ENCODE measurements at regions not wholly inside any gene's neighbourhood (a gene's known extent, or its start where the extent isn't known, plus 50 kb on each side); places are given as distances from the start of the nearest gene placed in this dataset.
"Not testable (repeated sequence)": the region's sequence is repeated elsewhere in the genome, so short reads cannot be mapped to it uniquely, and the experiment has no call there.

GRCh38 chr2:128413718-128414341, 95.2 kb upstream of the HS6ST1 start:
- Histone ChIP-seq H3K4me1 (ENCODE audit: control insufficient read depth in 2 of 2, insufficient read depth in 2 of 2, low read length in 1 of 2) (no peaks in the 10 kb centered on the region), H3K4me3 (ENCODE audit: low read depth in 1 of 2, low read length in 2 of 2) (no peak overlapping the region), H3K36me3 (ENCODE audit: control insufficient read depth in 2 of 2, insufficient read depth in 2 of 2, low read length in 1 of 2) (no peaks in the 10 kb centered on the region), H3K9me3 (ENCODE audit: control insufficient read depth in 2 of 2, insufficient read depth in 1 of 2, low read depth in 1 of 2, low read length in 1 of 2) (no peaks in the 10 kb centered on the region), H3K27me3 (ENCODE audit: control insufficient read depth in 1 of 2, insufficient read depth in 2 of 2, low read length in 2 of 2) (no peaks in the 10 kb centered on the region), H3K27ac (ENCODE audit: low read depth in 2 of 2, low read length in 1 of 2) (no peak overlapping the region)
- WGBS, 2 donors: 53 to 66% methylated on average over 5 of the region's 5 CpGs

DNA sequence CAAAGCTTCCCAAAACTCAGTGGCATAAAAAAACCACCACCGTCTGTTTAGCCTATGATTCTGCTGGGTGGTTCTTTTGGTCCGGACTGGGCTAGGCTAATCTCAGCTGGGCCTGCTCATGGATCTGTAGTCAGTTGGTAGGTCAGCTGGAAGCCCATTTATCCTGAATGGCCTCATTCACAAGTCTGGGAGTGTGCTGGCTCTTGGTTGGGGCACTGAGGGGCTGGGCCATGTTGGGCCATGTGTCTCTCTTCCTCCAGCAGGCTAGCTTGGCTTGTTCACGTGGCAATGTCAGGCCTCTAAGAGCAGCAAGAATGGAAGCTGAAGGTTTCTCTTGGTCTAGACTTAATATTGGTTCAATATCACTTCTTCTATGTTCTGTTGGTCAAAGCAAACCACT, 95.7 kb upstream of the HS6ST1 start:
- H3K4me1 ChIP-seq (ENCODE audit: control insufficient read depth in 2 of 2, insufficient read depth in 2 of 2, low read length in 1 of 2): no peaks in the 10 kb centered on the region
- H3K4me3 ChIP-seq (ENCODE audit: low read depth in 1 of 2, low read length in 2 of 2): no peak overlapping the region
- H3K27ac ChIP-seq (ENCODE audit: low read depth in 2 of 2, low read length in 1 of 2): no peak overlapping the region
- H3K36me3 ChIP-seq (ENCODE audit: control insufficient read depth in 2 of 2, insufficient read depth in 2 of 2, low read length in 1 of 2): no peaks in the 10 kb centered on the region
- no peaks in the 10 kb centered on the region for H3K9me3 ChIP-seq (ENCODE audit: control insufficient read depth in 2 of 2, insufficient read depth in 1 of 2, low read depth in 1 of 2, low read length in 1 of 2)
- no peaks in the 10 kb centered on the region for H3K27me3 ChIP-seq (ENCODE audit: control insufficient read depth in 1 of 2, insufficient read depth in 2 of 2, low read length in 2 of 2)
- WGBS, 2 donors: 91 to 95% methylated on average over 3 of the region's 3 CpGs

DNA sequence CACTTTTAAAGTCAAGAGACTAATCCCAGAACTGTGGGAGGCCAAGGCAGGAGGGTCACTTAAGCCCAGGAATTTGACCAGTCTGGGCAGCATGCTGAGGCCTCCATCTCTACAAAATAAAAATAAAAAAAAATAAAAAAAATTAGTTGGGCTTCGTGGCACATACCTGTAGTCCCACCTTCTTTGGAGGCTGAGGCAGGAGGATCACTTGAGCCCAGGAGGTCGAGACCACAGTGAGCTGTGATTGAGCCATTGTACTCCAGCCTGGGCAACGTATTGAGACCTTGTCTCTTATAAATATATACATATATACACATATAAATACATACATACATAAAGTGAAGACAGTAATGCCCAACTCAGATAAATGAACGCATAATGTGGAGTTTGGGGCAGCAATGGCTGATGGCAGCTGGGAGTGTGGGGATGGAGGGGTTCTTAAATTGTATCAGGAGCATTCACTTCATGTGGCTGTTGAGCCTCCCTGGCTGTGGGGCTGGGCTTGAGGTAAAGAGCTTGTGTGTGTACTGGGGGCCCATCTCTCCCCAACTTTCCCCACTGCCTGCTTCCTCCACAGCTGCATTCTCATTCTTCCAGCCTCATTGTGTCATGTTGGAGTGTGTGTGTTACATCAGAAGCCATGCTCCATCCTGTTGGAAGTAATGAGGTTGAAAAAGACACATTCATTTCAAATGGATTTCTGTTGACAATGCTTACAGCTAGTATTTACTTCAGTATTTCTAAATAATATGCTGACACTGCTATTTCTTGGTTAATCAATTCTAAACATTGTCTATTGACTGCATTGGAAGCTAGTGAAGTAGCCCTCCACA, 96.5 kb upstream of the HS6ST1 start:
- H3K27ac ChIP-seq (ENCODE audit: low read depth in 2 of 2, low read length in 1 of 2): no peak overlapping the region
- no peaks in the 10 kb centered on the region for H3K27me3 ChIP-seq (ENCODE audit: control insufficient read depth in 1 of 2, insufficient read depth in 2 of 2, low read length in 2 of 2)
- no peaks in the 10 kb centered on the region for H3K36me3 ChIP-seq (ENCODE audit: control insufficient read depth in 2 of 2, insufficient read depth in 2 of 2, low read length in 1 of 2)
- H3K4me3 ChIP-seq (ENCODE audit: low read depth in 1 of 2, low read length in 2 of 2): no peak overlapping the region
- WGBS, 2 donors: 74 to 86% methylated on average over 4 of the region's 4 CpGs
- H3K9me3 ChIP-seq (ENCODE audit: control insufficient read depth in 2 of 2, insufficient read depth in 1 of 2, low read depth in 1 of 2, low read length in 1 of 2): no peaks in the 10 kb centered on the region
- H3K4me1 ChIP-seq (ENCODE audit: control insufficient read depth in 2 of 2, insufficient read depth in 2 of 2, low read length in 1 of 2): no peaks in the 10 kb centered on the region

DNA sequence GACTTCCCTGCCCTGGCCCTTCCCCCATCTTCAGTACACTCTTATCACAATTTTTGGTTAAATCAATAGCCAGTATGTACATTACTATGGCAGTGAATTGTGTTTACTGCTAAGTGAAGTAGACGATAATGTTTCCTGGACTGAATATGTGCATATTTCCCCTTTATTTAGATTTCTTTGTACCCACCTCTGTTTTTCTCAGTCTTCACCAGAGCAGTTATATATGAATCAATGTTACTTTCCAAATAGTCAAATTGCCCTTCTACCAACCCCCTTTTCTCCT, 97.1 kb upstream of the HS6ST1 start:
- no peaks in the 10 kb centered on the region for H3K36me3 ChIP-seq (ENCODE audit: control insufficient read depth in 2 of 2, insufficient read depth in 2 of 2, low read length in 1 of 2)
- H3K9me3 ChIP-seq (ENCODE audit: control insufficient read depth in 2 of 2, insufficient read depth in 1 of 2, low read depth in 1 of 2, low read length in 1 of 2): no peaks in the 10 kb centered on the region
- no peaks in the 10 kb centered on the region for H3K27me3 ChIP-seq (ENCODE audit: control insufficient read depth in 1 of 2, insufficient read depth in 2 of 2, low read length in 2 of 2)
- H3K4me1 ChIP-seq (ENCODE audit: control insufficient read depth in 2 of 2, insufficient read depth in 2 of 2, low read length in 1 of 2): no peaks in the 10 kb centered on the region
- H3K4me3 ChIP-seq (ENCODE audit: low read depth in 1 of 2, low read length in 2 of 2): no peak overlapping the region
- H3K27ac ChIP-seq (ENCODE audit: low read depth in 2 of 2, low read length in 1 of 2): no peak overlapping the region
- 67 to 86% methylated on average over 1 of the region's 1 CpG for WGBS, 2 donors

DNA sequence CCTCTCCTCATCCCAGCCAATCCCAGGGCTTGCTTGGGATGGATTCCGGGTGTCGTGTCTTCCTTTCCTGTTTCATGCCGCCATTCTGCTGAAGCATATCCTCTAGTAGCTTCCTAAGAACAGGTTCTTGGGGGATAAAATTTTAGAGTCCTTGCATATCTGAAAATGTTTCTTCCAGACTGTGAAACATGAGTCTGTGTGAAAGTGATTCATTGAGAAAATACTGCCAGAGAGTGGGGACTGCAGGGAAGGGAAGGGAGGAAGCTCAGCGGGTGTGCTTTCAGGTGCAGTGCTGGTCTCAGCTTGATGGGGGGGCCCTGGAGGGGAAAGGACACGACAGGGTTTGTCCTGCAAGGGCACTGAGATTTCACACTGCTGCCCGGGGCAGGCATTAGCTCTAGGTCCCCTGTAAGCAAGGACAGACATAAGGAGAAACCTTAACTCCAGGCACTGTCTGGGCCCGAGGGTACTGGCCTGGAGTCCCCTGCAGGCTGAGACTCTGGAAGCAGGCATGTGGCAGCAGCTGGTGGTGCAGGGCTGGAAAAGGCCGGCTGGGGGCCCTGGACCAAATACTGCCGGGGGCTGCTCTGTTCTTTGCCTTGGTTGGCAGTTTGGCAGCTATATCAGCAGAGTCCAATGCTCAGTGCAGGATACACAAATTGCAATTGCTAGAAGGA, 97.6 kb upstream of the HS6ST1 start:
- no peak overlapping the region for H3K4me3 ChIP-seq (ENCODE audit: low read depth in 1 of 2, low read length in 2 of 2)
- H3K27ac ChIP-seq (ENCODE audit: low read depth in 2 of 2, low read length in 1 of 2): no peak overlapping the region
- no peaks in the 10 kb centered on the region for H3K27me3 ChIP-seq (ENCODE audit: control insufficient read depth in 1 of 2, insufficient read depth in 2 of 2, low read length in 2 of 2)
- no peaks in the 10 kb centered on the region for H3K9me3 ChIP-seq (ENCODE audit: control insufficient read depth in 2 of 2, insufficient read depth in 1 of 2, low read depth in 1 of 2, low read length in 1 of 2)
- H3K36me3 ChIP-seq (ENCODE audit: control insufficient read depth in 2 of 2, insufficient read depth in 2 of 2, low read length in 1 of 2): no peaks in the 10 kb centered on the region
- WGBS, 2 donors: 88 to 89% methylated on average over 9 of the region's 9 CpGs
- no peaks in the 10 kb centered on the region for H3K4me1 ChIP-seq (ENCODE audit: control insufficient read depth in 2 of 2, insufficient read depth in 2 of 2, low read length in 1 of 2)

DNA sequence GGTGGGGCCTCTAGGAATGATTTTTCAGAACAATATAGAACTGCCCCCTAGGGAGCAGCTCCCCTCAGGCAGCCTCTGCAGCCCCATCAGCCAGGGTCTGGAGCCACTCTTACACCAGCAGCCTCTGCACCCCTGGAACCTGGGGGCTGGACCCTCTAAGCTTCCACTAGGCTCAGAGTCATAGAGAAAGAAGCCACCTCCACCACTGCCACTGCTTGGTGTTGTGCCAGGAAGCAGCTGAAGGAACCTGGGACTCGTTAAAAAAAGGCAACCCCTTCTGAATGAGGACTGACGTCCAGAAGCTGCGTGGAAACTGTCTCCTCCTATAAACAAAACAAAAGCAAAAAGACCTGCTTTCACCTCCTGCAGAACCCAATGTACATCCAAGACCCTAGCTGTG, 98.1 kb upstream of the HS6ST1 start:
- Histone ChIP-seq H3K36me3 (ENCODE audit: control insufficient read depth in 2 of 2, insufficient read depth in 2 of 2, low read length in 1 of 2) (no peaks in the 10 kb centered on the region), H3K4me1 (ENCODE audit: control insufficient read depth in 2 of 2, insufficient read depth in 2 of 2, low read length in 1 of 2) (no peaks in the 10 kb centered on the region), H3K27ac (ENCODE audit: low read depth in 2 of 2, low read length in 1 of 2) (no peak overlapping the region), H3K27me3 (ENCODE audit: control insufficient read depth in 1 of 2, insufficient read depth in 2 of 2, low read length in 2 of 2) (no peaks in the 10 kb centered on the region), H3K9me3 (ENCODE audit: control insufficient read depth in 2 of 2, insufficient read depth in 1 of 2, low read depth in 1 of 2, low read length in 1 of 2) (no peaks in the 10 kb centered on the region), H3K4me3 (ENCODE audit: low read depth in 1 of 2, low read length in 2 of 2) (no peak overlapping the region)
- 69 to 76% methylated on average over 3 of the region's 3 CpGs for WGBS, 2 donors

GRCh38 chr2:128417264-128417663, 98.6 kb upstream of the HS6ST1 start:
- H3K4me3 ChIP-seq (ENCODE audit: low read depth in 1 of 2, low read length in 2 of 2); H3K36me3 ChIP-seq (ENCODE audit: control insufficient read depth in 2 of 2, insufficient read depth in 2 of 2, low read length in 1 of 2); H3K27ac ChIP-seq (ENCODE audit: low read depth in 2 of 2, low read length in 1 of 2); H3K9me3 ChIP-seq (ENCODE audit: control insufficient read depth in 2 of 2, insufficient read depth in 1 of 2, low read depth in 1 of 2, low read length in 1 of 2); H3K27me3 ChIP-seq (ENCODE audit: control insufficient read depth in 1 of 2, insufficient read depth in 2 of 2, low read length in 2 of 2); H3K4me1 ChIP-seq (ENCODE audit: control insufficient read depth in 2 of 2, insufficient read depth in 2 of 2, low read length in 1 of 2): not testable (repeated sequence)
- WGBS, 2 donors: 87 to 88% methylated on average over 10 to 11 of the region's 11 CpGs

DNA sequence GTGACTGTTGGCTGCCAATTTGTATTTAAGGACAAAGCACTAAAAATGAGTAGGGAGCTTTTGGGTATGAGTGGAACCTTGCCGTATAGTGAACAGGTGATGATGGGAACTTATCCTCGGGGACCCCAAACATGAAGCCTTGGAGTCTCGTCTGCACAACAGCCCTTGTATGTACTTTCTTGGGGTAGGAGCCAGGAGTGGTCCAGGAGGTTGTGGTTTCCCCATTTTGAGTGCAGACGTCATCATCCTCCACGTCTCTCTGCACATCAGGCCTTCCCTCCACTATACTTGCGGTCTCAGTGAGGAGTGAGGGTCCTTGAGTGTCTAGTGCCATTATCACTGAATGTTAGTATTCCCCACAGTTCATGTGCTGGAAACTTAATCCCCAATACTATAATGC, 101.5 kb upstream of the HS6ST1 start:
- WGBS, 2 donors: 92 to 93% methylated on average over 6 of the region's 6 CpGs
- Histone ChIP-seq H3K36me3 (ENCODE audit: control insufficient read depth in 2 of 2, insufficient read depth in 2 of 2, low read length in 1 of 2) (no peaks in the 10 kb centered on the region), H3K4me3 (ENCODE audit: low read depth in 1 of 2, low read length in 2 of 2) (no peak overlapping the region), H3K27ac (ENCODE audit: low read depth in 2 of 2, low read length in 1 of 2) (no peak overlapping the region), H3K27me3 (ENCODE audit: control insufficient read depth in 1 of 2, insufficient read depth in 2 of 2, low read length in 2 of 2) (no peaks in the 10 kb centered on the region), H3K9me3 (ENCODE audit: control insufficient read depth in 2 of 2, insufficient read depth in 1 of 2, low read depth in 1 of 2, low read length in 1 of 2) (no peaks in the 10 kb centered on the region), H3K4me1 (ENCODE audit: control insufficient read depth in 2 of 2, insufficient read depth in 2 of 2, low read length in 1 of 2) (peaks cover 0 to 2% of the 10 kb centered on the region in 2 donors)

- no peak overlapping the region for H3K4me3 ChIP-seq (ENCODE audit: low read depth in 1 of 2, low read length in 2 of 2)
- H3K36me3 ChIP-seq (ENCODE audit: control insufficient read depth in 2 of 2, insufficient read depth in 2 of 2, low read length in 1 of 2): no peaks in the 10 kb centered on the region
- no peaks in the 10 kb centered on the region for H3K27me3 ChIP-seq (ENCODE audit: control insufficient read depth in 1 of 2, insufficient read depth in 2 of 2, low read length in 2 of 2)
- H3K4me1 ChIP-seq (ENCODE audit: control insufficient read depth in 2 of 2, insufficient read depth in 2 of 2, low read length in 1 of 2): peaks cover 0 to 2% of the 10 kb centered on the region in 2 donors
- 56 to 77% methylated on average over 4 of the region's 4 CpGs for WGBS, 2 donors
- H3K27ac ChIP-seq (ENCODE audit: low read depth in 2 of 2, low read length in 1 of 2): no peak overlapping the region
- no peaks in the 10 kb centered on the region for H3K9me3 ChIP-seq (ENCODE audit: control insufficient read depth in 2 of 2, insufficient read depth in 1 of 2, low read depth in 1 of 2, low read length in 1 of 2)
Observed at GRCh38 chr2:128420776-128421175, 102.1 kb upstream of the HS6ST1 start.
